ENCODE measurements at regions not wholly inside any gene's neighbourhood (a gene's known extent, or its start where the extent isn't known, plus 50 kb on each side); places are given as distances from the start of the nearest gene placed in this dataset.
"Not testable (repeated sequence)": the region's sequence is repeated elsewhere in the genome, so short reads cannot be mapped to it uniquely, and the experiment has no call there.

DNA sequence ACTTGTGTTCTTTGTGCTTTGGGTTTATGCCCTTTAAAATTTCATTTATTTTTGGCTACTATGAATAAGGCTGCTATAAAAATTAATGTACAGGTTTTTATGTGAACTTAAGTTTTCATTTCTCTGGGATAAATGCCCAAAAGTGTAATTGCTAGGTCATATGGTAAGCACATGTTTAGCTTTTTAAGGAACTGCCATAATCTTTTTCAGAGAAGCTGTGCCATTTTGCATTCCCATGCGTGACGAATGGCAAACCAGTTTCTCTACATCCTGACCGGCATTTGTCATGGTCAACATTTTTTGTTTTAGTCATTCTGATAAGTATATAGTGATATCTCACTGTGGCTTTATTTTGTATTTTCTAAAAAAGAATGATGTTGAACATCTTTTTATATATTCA, 236.0 kb upstream of the SGK1 start:
- no peak for DNase-seq (ENCODE audit: low read depth)

DNA sequence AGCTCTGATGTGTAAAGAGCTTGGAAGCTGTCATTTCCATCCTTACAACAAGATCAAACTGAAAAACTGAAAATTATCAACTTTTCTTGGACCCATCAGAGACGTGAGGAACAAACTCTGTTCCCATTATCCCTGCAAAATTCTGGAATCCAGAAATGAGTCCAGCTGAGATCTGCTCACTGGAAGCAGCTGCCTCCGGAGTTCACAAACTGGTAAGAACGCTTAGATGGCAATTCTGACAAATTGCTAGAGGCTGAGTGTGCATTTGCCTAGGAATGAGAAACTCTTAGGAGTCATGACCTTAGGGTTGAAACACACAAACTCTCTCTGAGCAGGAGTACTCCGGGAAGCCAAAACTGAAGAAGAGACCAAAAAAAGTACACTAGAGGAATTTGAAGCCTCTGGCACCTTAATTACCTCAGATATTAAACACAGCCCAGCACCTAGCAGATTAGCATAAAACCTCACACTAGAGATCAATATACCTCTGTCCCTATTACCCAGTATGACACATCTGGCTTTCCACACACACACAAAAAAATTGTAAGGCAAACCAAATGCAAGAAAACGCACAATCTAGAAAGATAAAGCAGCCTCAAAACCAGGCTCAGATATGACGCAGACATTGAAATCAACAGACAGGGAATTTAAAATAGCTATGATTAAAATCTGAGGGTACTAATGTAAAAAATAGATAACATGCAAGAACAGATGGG, 233.5 kb upstream of the SGK1 start:
- DNase-seq (ENCODE audit: low read depth) = no peak

DNA sequence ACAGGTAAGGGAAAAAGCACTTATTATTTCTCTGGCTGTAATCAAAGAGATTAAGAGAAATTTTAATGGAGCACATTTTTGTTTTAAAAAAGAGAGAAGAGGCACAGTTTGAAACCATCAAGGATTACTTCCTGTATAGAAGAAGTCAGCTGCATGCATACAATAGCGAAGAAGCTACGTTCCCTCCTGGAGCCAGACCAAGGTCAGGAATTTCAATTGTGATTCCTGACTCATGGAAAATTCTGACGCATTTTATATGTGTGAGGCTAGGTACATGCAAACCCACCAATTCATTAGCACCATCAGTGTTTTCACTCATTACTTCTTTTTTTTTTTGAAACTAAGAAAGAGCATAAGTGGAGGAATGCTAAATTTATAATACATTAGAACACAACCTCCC, 232.7 kb upstream of the SGK1 start:
- DNase-seq (ENCODE audit: low read depth) = no peak

DNA sequence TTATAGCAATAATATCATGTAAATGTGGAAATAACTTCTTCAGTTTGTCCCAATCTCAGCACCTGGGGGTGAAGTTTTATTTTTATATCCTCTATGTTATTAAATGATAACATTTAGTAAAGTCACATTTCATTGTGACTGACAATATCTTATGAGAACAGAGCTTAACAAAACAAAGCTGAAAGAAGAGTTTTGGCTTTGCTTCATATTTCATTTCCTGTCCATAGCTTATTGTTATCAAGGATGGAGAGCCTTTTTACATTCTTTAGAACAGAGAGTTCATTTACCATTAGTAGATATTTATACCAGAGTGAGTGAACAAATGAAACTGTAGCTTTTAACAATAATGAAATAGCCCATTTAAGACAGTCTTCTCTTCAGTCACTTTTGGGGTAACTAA, 231.9 kb upstream of the SGK1 start:
- no peak for DNase-seq (ENCODE audit: low read depth)

DNA sequence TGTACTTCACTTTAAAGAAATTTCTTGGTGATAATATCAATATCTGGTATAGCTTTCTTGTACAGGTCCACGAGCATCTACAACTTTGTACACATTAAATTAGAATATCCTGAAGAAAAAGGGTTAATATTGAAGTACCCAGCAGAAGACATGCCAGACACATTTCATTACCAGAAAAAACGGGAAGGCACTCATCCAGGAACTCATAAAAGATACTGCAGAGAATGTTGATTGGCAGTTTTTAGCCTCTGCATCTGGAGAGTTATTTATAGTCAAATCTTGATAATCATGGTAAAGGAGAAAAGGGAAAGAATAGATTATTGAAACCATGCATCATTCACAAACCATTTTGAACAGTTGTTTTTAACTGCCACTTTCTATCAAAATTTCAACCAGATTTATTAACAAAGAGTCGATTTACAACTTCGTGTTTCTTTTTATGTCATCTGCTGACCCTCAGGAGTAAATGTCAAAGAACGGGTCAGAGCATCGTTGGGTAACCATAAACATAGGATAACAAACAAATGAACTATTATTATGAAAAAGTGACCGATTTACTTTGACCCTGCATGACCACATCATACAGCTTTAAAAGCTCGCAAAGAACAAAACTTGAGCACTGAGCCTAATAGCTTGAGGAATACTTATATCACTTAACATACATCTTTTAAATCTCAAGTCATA, 229.2 kb upstream of the SGK1 start:
- DNase-seq (ENCODE audit: low read depth) = no peak

DNA sequence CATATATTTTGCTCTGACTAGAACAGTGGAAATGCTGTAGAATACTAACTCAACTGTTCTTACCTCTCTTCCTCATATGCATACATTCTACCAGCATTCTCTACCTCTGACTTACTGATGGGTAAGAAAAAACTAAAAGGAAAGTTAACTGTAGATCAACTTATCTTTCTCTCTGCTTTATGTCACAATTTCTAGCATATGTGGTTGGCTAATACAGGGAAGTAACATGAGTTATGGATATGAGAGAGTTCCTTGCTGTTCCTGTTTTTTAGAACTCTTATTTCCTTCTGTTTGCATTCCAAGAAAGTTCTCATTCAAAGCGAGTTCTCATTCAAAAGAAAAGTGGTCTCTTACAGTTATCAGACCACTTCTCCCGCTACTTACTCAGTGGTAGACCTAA, 226.8 kb upstream of the SGK1 start:
- no peak for DNase-seq (ENCODE audit: low read depth)

DNA sequence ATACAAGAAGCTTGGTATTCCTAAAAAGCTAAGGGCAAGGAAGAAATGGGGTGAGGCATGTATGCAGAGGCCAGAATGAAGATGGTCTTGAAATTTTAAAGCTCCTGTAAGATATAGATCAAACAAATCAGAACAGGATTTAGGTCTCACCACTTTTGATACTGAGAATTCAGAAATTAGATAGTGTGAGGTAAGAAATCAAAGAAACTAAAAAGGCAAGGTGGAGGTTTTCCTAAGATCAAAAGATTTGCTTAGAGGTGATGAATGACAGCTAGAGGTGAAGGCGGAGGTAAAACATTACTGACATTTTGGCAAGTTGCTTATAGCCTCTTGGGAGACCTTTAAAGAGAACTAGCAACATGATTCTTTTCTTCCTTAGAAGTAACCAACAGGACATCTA, 225.2 kb upstream of the SGK1 start:
- DNase-seq (ENCODE audit: low read depth) = no peak

DNA sequence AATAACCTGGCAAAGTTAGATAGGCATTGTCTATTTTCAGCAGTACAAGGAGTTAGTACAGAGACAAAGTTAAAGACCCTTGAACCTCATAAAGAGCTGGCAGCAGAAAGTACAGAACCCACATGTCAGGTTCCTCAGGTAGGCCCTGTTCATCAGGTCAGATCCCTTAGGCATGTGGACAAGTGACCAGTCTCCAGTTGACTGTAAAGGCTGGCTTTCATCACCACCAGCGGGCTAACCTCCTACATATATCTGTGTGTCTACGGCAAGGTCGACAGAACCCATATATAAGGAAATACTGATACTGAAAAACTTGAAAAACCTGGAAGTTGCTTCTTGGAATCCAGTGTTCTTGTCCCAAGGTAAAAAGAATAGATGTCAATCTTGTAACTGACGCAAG, 223.1 kb upstream of the SGK1 start:
- DNase-seq (ENCODE audit: low read depth) = no peak

DNA sequence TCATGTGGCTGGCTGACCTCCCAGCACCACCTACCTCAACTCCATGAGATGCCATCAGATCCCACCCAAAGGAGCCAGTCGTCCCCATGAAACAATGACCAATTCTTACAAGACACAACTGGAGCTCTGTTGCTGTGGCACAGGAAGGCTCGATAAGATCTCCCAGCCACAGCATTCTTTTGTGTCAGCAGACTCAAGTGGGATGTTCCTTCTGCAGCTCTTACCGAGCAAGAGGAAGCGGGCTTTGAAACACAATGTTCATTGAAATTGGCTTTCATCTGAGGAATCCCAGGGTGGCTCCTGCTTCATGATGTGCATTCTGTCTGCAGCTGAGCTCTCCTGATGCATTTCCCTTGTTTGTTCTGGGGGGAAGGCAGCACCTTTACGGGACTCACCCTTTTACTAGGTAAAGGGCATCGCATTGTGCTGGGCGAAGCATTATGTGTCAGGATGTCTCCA, 222.0 kb upstream of the SGK1 start:
- no peak for DNase-seq (ENCODE audit: low read depth)

DNA sequence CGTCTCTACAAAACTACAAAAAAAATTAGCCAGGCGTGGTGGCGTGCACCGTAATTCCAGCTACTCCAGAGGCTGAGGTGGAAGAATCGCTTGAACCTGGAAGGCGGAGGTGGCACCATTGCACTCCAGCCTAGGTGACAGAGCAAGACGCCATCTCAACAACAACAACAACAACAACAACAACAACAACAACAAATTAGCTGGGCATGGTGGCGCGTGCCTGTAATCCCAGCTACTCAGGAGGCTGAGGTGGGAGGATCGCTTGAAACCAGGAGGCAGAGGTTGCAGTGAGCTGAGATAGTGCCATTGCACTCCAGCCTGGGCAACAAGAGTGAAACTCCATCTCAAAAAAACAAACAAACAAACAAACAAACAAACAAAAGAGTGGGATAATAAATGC, 219.9 kb upstream of the SGK1 start:
- not testable (repeated sequence) for DNase-seq (ENCODE audit: low read depth)

DNA sequence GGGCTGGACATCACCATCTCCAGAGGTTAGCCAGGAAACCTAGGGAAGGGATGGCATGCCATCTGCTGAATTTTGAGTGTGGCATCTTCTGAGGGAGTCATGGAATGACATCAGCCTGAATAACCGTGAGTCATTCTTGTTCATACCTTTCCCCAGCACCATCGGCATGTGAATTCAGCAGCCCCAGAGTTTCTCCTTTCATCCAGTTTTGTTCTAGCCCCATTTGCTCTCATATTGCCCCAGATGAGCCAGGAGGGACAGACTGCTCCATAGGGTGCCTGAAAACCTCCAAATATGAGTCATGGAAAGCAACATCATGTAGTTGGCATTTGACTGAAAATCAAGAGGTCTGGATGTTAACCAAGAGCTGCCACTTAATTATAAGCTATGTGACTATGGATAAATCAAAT, 219.2 kb upstream of the SGK1 start:
- no peak for DNase-seq (ENCODE audit: low read depth)

DNA sequence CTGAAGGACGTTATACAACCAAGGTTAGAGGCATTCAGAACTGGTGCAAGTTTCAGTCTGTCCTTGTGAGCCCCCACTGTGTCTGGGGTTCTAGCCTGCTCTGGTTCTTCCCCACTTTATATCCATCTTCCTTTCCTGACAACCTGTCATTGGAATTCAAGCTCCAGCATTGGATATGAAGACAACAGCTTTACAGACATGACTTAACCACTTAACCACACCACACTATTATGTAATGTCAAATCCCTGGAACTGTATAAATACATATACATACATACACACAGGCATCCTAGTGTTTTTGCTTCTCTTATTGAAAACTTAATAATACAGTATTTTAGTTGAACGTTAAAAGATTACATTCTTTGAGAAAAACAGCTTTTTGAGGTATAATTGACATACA, 217.9 kb upstream of the SGK1 start:
- no peak for DNase-seq (ENCODE audit: low read depth)

DNA sequence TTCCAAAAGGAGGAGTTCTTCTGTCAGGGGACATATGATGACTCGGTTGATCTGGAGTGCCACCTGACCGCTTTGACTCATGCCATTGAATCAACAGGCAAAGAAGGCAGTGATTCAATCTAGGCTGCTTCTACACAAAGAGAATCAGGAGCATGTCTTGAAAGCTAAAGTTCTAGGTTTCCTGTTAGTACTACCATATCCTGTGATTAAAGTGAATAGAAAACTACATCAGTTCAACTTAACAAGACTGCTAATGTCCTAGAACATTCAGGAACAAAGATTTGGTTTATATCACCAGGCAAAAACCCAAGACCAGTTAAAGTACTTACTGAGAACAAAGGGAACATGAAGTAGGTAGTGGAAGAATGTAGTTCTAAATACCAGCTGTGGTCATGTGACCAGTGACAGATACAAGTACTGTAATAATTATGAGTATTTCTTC, 216.8 kb upstream of the SGK1 start:
- no peak for DNase-seq (ENCODE audit: low read depth)

DNA sequence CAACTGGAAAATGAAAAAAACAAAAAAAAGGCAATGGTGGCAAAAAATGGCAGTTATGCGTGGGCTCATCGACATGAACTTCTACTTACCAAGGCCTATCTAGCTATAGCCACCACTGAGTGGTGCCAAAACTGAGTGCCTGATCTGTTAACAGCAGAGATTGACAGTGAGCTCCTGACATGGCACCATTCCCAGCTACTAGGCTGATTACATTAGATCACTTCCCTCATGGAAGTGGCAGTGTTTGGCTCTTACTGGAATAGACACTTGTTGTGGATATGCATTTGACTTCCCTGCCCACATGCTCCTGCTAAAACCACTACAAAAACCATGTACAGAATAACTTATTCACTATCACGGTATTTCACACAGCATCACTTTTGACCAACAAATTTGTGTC, 216.1 kb upstream of the SGK1 start:
- no peak for DNase-seq (ENCODE audit: low read depth)

DNA sequence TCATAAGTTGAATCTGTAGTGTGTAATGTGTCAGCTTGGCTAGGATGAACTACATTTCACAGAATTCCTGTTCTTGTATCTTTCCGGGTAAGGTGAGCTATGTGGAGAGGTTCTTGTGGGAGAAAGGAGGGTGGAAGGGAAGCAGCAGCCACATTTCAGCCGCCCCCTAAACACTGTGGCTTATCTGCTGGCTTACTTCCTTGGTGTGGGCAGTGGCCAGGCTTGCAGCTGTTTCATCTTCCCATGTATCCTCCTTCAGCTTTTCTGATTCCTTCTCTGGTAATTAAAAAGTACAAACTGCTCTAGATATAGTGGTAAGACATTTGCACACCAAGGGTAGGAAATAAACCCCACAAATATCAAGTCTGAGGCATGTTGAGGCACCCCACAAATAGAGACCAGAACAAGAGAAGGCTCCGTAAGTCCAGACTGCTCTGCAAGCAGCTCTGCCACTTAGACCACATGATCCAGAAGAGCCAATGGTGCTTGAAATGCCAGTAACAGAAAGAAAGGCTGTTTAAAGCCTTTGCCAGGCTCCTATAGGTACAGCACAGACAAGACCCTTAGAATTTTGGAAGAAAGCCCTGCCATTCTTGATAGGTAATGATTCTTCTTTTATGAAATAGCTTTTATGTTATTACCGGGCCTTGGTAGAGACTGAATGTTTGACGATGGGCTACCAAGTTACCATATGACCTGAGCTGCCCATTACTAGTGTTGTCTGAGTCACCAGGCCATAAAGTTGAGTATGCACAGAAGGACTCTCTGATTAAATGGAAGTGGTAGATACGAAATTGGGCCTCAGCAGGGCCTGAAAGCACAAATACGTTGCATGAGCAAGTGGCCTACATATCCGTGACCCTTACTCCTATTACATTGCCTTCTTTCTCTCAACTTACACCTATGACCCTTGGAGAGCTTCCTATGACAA, 215.0 kb upstream of the SGK1 start:
- no peak for DNase-seq (ENCODE audit: low read depth)

DNA sequence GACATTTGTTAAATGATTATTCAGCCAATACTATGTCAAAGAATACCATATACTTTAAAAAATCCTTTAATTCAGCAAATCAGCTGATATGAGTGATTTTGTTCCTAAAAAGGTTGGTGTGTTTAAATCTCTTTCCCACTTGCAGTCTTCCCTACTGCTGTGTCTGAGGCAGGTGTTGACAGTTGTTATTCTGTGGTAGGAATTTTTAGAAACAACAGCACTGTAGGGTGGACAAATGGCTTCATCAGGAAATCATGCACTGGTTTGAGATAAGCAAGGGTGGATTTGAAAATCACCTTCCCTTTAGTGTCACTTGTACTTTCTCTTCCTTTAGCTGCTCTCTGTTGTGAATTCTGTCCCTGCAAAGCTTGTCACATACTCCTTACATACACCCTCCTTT, 213.7 kb upstream of the SGK1 start:
- DNase-seq (ENCODE audit: low read depth) = no peak

DNA sequence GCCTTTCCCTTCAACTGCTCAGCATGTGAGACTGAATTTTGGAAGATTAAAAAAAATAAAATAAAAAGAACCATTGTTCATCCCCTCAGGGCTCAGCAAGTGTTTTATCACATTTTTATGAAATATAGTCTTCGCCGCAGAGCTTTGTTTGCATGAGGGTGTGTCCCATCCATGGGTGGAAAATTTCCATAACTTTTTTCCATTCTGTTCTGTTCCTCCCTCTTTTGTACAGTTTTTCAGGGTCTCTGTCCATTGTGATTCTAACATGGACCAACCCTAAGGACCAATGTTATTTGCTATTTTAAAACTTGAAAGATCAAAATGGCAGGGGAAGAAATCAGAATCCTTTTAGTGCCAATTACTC, 213.3 kb upstream of the SGK1 start:
- DNase-seq (ENCODE audit: low read depth) = no peak

DNA sequence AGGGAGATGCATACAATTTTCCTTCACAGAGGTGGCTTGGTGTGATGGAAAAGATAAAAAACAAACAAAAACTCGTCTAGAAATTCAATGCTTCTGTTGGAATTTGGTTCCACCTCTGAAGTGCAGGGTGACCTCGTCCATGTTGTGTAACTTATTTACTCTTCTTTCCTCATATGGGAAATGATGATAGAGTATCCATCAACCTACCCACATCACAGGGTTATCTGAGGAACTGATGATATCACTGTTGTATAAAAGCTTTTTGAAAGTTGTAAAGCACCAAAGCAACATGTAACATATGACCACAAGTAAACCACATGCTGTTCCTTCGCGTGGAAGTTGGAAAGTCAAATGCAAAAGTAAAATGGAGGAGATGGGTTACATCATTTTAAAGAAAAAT, 212.0 kb upstream of the SGK1 start:
- no peak for DNase-seq (ENCODE audit: low read depth)

DNA sequence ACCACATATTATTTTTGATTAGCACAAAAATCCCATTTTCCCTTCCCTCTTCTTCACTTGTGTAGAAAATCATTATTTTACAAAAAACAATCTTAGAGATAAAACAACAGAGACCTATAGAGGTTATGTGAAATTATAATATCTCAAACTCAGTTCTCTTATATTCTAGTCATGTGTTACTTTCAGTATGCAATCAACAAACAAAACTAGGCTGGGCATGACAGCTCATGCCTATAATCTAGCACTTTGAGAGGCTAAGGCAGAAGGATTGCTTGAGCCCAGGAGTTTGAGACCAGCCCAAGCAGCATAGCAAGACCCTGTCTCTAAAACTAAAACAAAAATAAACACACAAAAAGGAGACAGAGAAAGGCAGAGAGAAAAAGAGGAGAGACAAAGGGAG, 211.4 kb upstream of the SGK1 start:
- no peak for DNase-seq (ENCODE audit: low read depth)

DNA sequence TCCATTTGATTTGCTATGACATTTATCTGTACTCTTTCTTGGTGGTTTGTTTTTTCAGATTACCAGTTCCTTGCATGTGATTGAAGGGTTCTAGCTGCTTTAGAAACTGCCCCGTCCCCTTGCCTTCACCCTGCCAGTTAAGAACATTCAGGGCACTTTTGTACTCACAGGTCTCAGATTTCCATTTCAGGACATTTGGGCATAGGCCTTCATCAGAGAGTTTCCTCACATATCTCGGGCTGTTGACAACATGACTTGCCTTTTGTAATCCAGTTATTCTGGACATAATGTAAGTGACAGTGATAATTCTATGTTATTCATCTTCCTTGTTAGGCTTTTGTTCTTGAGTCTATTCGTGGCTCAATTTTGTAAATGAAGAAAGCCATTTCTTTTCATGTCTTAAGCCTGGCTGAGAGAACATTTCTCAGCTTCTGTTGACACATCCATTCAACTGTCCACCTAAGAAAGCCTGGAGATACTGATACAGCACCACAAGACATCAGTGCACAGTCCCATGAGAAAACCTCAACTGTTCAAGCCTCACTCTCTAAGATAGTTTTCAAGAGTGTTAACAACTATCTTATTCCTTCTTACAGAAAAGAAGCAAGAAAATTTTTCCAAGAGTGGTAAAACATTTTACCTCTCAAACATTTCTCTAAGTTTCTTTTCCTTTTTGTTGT, 209.3 kb upstream of the SGK1 start:
- no peak for DNase-seq (ENCODE audit: low read depth)

DNA sequence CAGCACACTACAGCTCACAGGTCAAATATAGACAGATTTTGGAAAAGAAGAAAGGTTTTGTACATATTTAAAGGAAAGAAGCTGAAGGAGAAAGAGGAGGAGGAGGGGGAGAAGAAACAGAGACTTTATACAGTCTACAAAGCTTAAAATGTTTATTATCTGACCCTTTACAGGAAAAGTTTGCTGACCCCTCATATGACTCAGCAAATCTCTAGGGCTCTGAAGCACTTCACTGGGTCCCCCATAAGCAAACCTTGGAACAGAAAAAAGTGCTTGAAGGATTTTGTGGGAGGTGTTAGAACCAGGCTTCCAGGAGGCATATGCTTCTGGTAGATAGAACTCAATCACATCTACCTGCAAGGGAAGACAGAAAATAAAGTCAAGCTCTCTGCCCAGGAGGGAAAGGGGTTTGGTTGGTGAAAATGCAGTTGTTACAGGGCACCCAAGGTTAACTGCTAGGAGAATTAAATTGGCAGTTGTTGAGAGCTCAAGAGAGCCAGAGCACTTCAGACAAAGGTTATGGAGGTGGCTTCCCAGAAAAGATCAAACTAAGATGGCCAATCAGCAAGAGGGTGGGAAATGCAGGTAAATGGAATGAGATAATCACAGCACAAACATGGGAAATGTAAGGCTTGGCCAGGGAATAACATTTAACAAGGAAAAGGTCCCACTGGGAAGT, 207.4 kb upstream of the SGK1 start:
- DNase-seq (ENCODE audit: low read depth) = no peak

All from activated T-cell treated with anti-CD3 and anti-CD28 coated beads for 48 hours (primary cell).